ENCODE measurements at regions not wholly inside any gene's neighbourhood (a gene's known extent, or its start where the extent isn't known, plus 50 kb on each side); places are given as distances from the start of the nearest gene placed in this dataset.

DNA sequence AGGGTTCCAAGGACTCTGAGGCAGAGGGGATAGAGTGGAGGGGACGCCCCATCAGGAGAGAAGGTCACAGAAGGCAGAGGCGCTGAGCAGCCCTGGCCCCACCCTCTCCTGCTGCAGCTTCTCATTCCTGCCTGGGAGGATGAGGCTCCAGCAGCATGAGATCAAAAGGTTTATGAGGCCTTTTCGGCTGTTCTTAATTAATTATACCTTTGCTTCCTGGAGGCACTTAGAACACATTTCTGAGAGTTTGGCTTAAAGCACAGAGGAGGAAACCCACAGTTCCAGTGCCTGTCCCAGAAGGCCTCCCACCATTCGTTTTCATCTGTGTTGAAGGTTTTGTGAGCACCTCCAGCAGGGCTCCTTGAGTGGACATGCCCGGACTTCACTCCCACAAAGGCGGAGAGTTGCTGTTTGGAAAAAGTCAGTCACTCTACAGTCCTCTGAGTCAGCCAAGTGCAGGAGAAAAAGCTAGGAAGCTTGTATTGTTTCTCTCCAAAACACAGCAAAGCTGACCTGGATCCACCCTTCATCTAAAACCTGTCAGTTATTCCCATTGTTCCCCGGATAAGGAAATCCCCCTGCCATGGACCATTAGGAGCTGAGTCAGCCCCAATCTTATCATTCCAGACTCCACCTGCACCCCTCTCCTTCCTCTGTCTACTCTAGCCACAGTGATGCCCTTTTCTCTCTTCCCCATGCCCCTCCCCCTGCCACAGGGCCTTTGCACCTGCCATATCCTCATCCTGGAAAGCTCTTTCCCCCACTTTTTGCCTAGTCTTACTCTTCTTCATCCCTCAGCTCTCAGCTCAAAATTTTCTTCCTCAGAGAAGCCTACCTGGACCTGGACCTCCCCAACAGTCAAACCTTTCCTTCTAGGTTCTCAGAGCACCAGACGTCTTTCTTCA lies 276.8 kb downstream of the FBXW7 start (continued):
- TF ChIP-seq CHD1 (IDR thresholded peaks at IDR 0.05; ENCODE audit: low read depth, low read length) (no peak), TCF7 (IDR thresholded peaks at IDR 0.05; ENCODE audit: borderline replicate concordance) (no peak), RAD21 (IDR thresholded peaks at IDR 0.05; ENCODE audit: insufficient read depth, low read depth, low read length) (no peak)
- TF ChIP-seq, protein P1, sequence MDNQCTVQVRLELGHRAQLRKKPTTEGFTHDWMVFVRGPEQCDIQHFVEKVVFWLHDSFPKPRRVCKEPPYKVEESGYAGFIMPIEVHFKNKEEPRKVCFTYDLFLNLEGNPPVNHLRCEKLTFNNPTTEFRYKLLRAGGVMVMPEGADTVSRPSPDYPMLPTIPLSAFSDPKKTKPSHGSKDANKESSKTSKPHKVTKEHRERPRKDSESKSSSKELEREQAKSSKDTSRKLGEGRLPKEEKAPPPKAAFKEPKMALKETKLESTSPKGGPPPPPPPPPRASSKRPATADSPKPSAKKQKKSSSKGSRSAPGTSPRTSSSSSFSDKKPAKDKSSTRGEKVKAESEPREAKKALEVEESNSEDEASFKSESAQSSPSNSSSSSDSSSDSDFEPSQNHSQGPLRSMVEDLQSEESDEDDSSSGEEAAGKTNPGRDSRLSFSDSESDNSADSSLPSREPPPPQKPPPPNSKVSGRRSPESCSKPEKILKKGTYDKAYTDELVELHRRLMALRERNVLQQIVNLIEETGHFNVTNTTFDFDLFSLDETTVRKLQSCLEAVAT (IDR thresholded peaks at IDR 0.05): no peak
- TF ChIP-seq, protein P2, sequence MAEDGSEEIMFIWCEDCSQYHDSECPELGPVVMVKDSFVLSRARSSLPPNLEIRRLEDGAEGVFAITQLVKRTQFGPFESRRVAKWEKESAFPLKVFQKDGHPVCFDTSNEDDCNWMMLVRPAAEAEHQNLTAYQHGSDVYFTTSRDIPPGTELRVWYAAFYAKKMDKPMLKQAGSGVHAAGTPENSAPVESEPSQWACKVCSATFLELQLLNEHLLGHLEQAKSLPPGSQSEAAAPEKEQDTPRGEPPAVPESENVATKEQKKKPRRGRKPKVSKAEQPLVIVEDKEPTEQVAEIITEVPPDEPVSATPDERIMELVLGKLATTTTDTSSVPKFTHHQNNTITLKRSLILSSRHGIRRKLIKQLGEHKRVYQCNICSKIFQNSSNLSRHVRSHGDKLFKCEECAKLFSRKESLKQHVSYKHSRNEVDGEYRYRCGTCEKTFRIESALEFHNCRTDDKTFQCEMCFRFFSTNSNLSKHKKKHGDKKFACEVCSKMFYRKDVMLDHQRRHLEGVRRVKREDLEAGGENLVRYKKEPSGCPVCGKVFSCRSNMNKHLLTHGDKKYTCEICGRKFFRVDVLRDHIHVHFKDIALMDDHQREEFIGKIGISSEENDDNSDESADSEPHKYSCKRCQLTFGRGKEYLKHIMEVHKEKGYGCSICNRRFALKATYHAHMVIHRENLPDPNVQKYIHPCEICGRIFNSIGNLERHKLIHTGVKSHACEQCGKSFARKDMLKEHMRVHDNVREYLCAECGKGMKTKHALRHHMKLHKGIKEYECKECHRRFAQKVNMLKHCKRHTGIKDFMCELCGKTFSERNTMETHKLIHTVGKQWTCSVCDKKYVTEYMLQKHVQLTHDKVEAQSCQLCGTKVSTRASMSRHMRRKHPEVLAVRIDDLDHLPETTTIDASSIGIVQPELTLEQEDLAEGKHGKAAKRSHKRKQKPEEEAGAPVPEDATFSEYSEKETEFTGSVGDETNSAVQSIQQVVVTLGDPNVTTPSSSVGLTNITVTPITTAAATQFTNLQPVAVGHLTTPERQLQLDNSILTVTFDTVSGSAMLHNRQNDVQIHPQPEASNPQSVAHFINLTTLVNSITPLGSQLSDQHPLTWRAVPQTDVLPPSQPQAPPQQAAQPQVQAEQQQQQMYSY (CRISPR knock-in tag; IDR thresholded peaks at IDR 0.05): no peak

DNA sequence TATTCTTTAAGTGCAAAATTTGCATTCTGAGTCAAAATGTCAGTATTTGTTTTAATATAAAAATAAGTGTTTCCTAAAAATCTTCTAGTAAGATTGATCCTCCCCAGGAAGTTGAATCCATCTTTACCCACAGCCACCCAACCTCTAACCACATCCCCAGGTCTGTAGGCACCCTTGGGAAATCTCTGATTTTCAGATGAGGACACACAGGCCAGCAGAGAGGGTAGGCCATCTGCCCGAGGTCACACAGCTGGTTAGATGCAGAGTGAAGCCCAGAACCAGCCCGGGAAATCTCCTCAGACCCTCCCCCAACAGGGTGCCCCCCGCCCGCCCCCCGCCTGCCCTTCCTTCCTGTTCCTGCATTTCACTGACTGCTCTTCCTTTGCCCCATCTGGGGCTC lies 277.5 kb downstream of the FBXW7 start:
- no peak overlapping the region for H2AFZ ChIP-seq (ENCODE audit: control insufficient read depth, low read depth, low read length)
- H3K4me1 ChIP-seq (ENCODE audit: control insufficient read depth, insufficient read depth, low read length): peaks cover 19% of the 10 kb centered on the region
- ATAC-seq: no peak; the same call in 2 of the 3 replicates
- H3K9me3 ChIP-seq (replicated peaks; ENCODE audit: control insufficient read depth, insufficient read depth, low read length): no peaks in the 10 kb centered on the region; the same call in 1 of the 3 replicates
- WGBS (ENCODE audit: insufficient coverage, insufficient replicate concordance, low lambda C conversion rate, missing lambda C conversion rate): 0% methylated on average over 1 of the region's 5 CpGs
- no peaks in the 10 kb centered on the region; a peak in 1 of 4 replicates for H3K36me3 ChIP-seq (ENCODE audit: control insufficient read depth in 2 of 2, insufficient read depth in 2 of 2, low read length in 1 of 2)
- H3K27ac ChIP-seq (ENCODE audit: control insufficient read depth, insufficient read depth): no peak overlapping the region
- H4K20me1 ChIP-seq (ENCODE audit: control insufficient read depth, insufficient read depth): no peaks in the 10 kb centered on the region
- POLR2A ChIA-PET: interaction anchor here (0.6 to 1.0 kb wide), 3 partner anchors 21 to 45 kb away, joined by 3 to 4 read pairs (median 3); no protein-coding TSS in a partner anchor
- H3K79me2 ChIP-seq (ENCODE audit: control insufficient read depth, insufficient read depth, low read length): no peaks in the 10 kb centered on the region
- no peak for FAIRE-seq
- no peaks in the 10 kb centered on the region for H3K27me3 ChIP-seq (replicated peaks in 1 of 2; ENCODE audit: control insufficient read depth in 2 of 2, insufficient read depth in 2 of 2, low read length in 1 of 2)
- CTCF ChIA-PET: interaction anchor here (1.1 to 3.0 kb wide), 2 partner anchors 20 to 35 kb away, joined by 3 to 8 read pairs; no protein-coding TSS in a partner anchor
- in situ Hi-C loops (cut with MboI): no loop called here
- no TSS peak for BruUV-seq (replicated peaks)
- intact Hi-C loops (cut with micrococcal nuclease; ENCODE audit: unreplicated experiment): no loop called here
- RAD21 ChIA-PET (ENCODE audit: unreplicated experiment): no interaction called here
- no peak overlapping the region for H3K4me2 ChIP-seq (ENCODE audit: control insufficient read depth, insufficient read depth)
- no peak for DNase-seq (ENCODE audit: low read depth, low spot score)
- no peak overlapping the region for H3K9ac ChIP-seq (ENCODE audit: control insufficient read depth, insufficient read depth, low read length)
- no peak overlapping the region for H3K4me3 ChIP-seq
- SMC1A ChIA-PET (ENCODE audit: uncharacterized antibody, unreplicated experiment): interaction anchor here (1.2 kb wide), 2 partner anchors 30 to 54 kb away, joined by 3 read pairs; no protein-coding TSS in a partner anchor
- no peak for TF ChIP-seq POU2F2 (IDR thresholded peaks at IDR 0.05; ENCODE audit: borderline replicate concordance, low read depth, low read length)
- no peak for TF ChIP-seq NFXL1 (IDR thresholded peaks at IDR 0.05; ENCODE audit: borderline replicate concordance)
- no peak for TF ChIP-seq SUPT20H (IDR thresholded peaks at IDR 0.05; ENCODE audit: borderline replicate concordance, control insufficient read depth, low read depth, low read length)
- no peak for TF ChIP-seq BMI1 (IDR thresholded peaks at IDR 0.05; ENCODE audit: borderline replicate concordance)
- TF ChIP-seq, protein P3, sequence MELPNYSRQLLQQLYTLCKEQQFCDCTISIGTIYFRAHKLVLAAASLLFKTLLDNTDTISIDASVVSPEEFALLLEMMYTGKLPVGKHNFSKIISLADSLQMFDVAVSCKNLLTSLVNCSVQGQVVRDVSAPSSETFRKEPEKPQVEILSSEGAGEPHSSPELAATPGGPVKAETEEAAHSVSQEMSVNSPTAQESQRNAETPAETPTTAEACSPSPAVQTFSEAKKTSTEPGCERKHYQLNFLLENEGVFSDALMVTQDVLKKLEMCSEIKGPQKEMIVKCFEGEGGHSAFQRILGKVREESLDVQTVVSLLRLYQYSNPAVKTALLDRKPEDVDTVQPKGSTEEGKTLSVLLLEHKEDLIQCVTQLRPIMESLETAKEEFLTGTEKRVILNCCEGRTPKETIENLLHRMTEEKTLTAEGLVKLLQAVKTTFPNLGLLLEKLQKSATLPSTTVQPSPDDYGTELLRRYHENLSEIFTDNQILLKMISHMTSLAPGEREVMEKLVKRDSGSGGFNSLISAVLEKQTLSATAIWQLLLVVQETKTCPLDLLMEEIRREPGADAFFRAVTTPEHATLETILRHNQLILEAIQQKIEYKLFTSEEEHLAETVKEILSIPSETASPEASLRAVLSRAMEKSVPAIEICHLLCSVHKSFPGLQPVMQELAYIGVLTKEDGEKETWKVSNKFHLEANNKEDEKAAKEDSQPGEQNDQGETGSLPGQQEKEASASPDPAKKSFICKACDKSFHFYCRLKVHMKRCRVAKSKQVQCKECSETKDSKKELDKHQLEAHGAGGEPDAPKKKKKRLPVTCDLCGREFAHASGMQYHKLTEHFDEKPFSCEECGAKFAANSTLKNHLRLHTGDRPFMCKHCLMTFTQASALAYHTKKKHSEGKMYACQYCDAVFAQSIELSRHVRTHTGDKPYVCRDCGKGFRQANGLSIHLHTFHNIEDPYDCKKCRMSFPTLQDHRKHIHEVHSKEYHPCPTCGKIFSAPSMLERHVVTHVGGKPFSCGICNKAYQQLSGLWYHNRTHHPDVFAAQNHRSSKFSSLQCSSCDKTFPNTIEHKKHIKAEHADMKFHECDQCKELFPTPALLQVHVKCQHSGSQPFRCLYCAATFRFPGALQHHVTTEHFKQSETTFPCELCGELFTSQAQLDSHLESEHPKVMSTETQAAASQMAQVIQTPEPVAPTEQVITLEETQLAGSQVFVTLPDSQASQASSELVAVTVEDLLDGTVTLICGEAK (IDR thresholded peaks at IDR 0.05; ENCODE audit: borderline replicate concordance): no peak
- no peak for TF ChIP-seq IRF4 (IDR thresholded peaks at IDR 0.05; ENCODE audit: low read depth, low read length)
- TF ChIP-seq RFX5 (IDR thresholded peaks at IDR 0.05; ENCODE audit: low read depth, low read length): no peak

Data from GM12878 (cell line).